PC-3 (cell line): ENCODE measurements at regions not wholly inside any gene's neighbourhood (a gene's known extent, or its start where the extent isn't known, plus 50 kb on each side); places are given as distances from the start of the nearest gene placed in this dataset.

Experiments
- ATAC-seq: fragments of 200-7000 bp; cut with Tn5 transposase; 2 replicates; pipeline ENCODE4 v1.9.1; 2020; ENCODE audit warnings: mild to moderate bottlenecking, moderate library complexity
- BruUV-seq: library from RNA; stranded (reverse); fragments of 400-500 nt; replicated peaks from 2 replicates; lab custom pipeline; 2021; lab: Mats Ljungman, UMichigan
- CTCF ChIA-PET: fragments of 300-600 bp; sonication (Branson Sonifier 250); formaldehyde crosslinking; loops from one replicate; lab custom pipeline; 2022; ENCODE audit warnings: antibody characterized with exemption; lab: Charles Lee
- POLR2A ChIA-PET: fragments of 300-600 bp; sonication (Branson Sonifier 250); formaldehyde crosslinking; loops from one replicate; lab custom pipeline; 2022; ENCODE audit warnings: antibody characterized with exemption; ENCODE audit not compliant: unreplicated experiment; lab: Charles Lee
- DNase-seq: peaks from one replicate; pipeline ENCODE4 v3.0.0-alpha.2; 2015
- H2AFZ ChIP-seq: fragments of 300-600 bp; sonication (generic); 2 replicates; pipeline ENCODE4 v1.6.0; 2016; ENCODE audit warnings: antibody characterized with exemption, low read length
- H3F3A ChIP-seq: fragments of 300-600 bp; sonication (generic); one replicate; pipeline ENCODE4 v1.6.0; 2017; ENCODE audit warnings: antibody characterized with exemption, low read length, control low read depth, mild to moderate bottlenecking; ENCODE audit not compliant: unreplicated experiment
- H3K27ac ChIP-seq: fragments of 300-600 bp; sonication (generic); 2 replicates; pipeline ENCODE4 v1.5.1; 2016; ENCODE audit warnings: mild to moderate bottlenecking, low read length
- H3K27me3 ChIP-seq: fragments of 300-600 bp; sonication (generic); 2 replicates; pipeline ENCODE4 v1.6.1; 2016; ENCODE audit warnings: low read length, mixed read lengths
- H3K36me3 ChIP-seq: fragments of 300-600 bp; sonication (generic); 2 replicates; pipeline ENCODE4 v1.6.1; 2016; ENCODE audit warnings: low read depth, mixed run types, low read length, mixed read lengths
- H3K4me1 ChIP-seq: fragments of 300-600 bp; sonication (generic); 2 replicates; pipeline ENCODE4 v1.5.1; 2016; ENCODE audit warnings: low read length; ENCODE audit not compliant: insufficient read depth
- H3K4me2 ChIP-seq: fragments of 300-600 bp; sonication (generic); 2 replicates; pipeline ENCODE4 v1.6.0; 2016; ENCODE audit warnings: low read length
- H3K4me3 ChIP-seq: fragments of 300-600 bp; sonication (generic); 2 replicates; pipeline ENCODE4 v1.5.1; 2016; ENCODE audit warnings: mild to moderate bottlenecking, low read length, mixed read lengths
- H3K79me2 ChIP-seq: fragments of 300-600 bp; sonication (generic); 2 replicates; pipeline ENCODE4 v1.6.1; 2017; ENCODE audit warnings: low read length, mixed read lengths
- H3K9ac ChIP-seq: fragments of 300-600 bp; sonication (generic); 2 replicates; pipeline ENCODE4 v1.6.0; 2016; ENCODE audit warnings: mild to moderate bottlenecking, low read length
- H3K9me2 ChIP-seq: fragments of 300-600 bp; sonication (generic); replicated peaks from 2 replicates; pipeline ENCODE4 v1.6.1; 2016; ENCODE audit warnings: mixed run types, low read length, mixed read lengths
- H3K9me3 ChIP-seq: fragments of 300-600 bp; sonication (generic); 2 replicates; pipeline ENCODE4 v1.6.1; 2016; ENCODE audit warnings: low read length, mixed read lengths
- H4K20me1 ChIP-seq: fragments of 300-600 bp; sonication (generic); 2 replicates; pipeline ENCODE4 v1.6.1; 2016; ENCODE audit warnings: low read length, mixed read lengths
- CTCF ChIP-seq: fragments of 300-600 bp; sonication (generic); conservative IDR thresholded peaks from 2 replicates; pipeline ENCODE4 v1.5.1; 2017; ENCODE audit warnings: antibody characterized with exemption, low read depth, mild to moderate bottlenecking, low read length
- EZH2 ChIP-seq: fragments of 300-600 bp; sonication (generic); IDR thresholded peaks from one replicate; pipeline ENCODE4 v1.6.1; 2017; ENCODE audit warnings: antibody characterized with exemption, mild to moderate bottlenecking, low read length; ENCODE audit not compliant: unreplicated experiment
- EZH2phosphoT487 ChIP-seq: fragments of 300-600 bp; sonication (generic); IDR thresholded peaks from 2 replicates; pipeline ENCODE4 v1.6.1; 2018; ENCODE audit warnings: mild to moderate bottlenecking, antibody characterized with exemption, low read length, borderline replicate concordance
- intact Hi-C: fragments of 100-400 bp; cut with micrococcal nuclease; formaldehyde crosslinking; loops from 2 replicates; pipeline ENCODE4 v1.9.0; 2023

DNA sequence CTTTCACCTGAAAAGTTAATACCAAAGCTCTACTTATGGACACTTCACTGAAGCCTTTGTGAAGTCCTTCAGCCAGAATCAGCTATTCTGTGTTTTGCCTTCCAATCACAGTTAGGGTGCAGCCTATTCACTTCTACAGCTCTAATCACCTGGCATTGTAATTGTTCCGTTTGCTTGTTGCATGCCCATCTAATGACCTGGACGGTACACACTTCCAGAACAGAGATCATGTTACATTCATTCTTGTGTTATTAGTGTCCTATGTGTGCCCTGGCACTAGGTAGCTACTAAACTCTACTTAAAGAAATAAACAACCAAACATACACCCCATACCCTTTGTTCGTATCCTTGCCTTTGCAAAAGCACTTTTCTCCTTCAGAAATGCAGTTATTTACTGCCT is 1162.9 kb upstream of the WWC1 start:
- Histone ChIP-seq H3K27ac (no peak overlapping the region), H3K4me2 (no peak overlapping the region), H3K9me3 (0 out of 2 replicates have a peak, but pooled peaks cover 3% of the 10 kb centered on the region), H3F3A (no peaks in the 10 kb centered on the region), H3K9me2 (no peaks in the 10 kb centered on the region), H3K4me3 (no peak overlapping the region), H3K27me3 (no peaks in the 10 kb centered on the region), H4K20me1 (no peaks in the 10 kb centered on the region), H3K79me2 (no peaks in the 10 kb centered on the region), H3K36me3 (no peaks in the 10 kb centered on the region), H3K9ac (no peak overlapping the region), H2AFZ (no peak overlapping the region), H3K4me1 (no peaks in the 10 kb centered on the region)
- CTCF ChIA-PET: no interaction called here
- POLR2A ChIA-PET: no interaction called here
- DNase-seq (no peak), ATAC-seq (no peak)
- no peak for TF ChIP-seq CTCF
- no peak for TF ChIP-seq EZH2phosphoT487
- TF ChIP-seq EZH2: no peak
- intact Hi-C loops: no loop called here
- BruUV-seq: no TSS peak

DNA sequence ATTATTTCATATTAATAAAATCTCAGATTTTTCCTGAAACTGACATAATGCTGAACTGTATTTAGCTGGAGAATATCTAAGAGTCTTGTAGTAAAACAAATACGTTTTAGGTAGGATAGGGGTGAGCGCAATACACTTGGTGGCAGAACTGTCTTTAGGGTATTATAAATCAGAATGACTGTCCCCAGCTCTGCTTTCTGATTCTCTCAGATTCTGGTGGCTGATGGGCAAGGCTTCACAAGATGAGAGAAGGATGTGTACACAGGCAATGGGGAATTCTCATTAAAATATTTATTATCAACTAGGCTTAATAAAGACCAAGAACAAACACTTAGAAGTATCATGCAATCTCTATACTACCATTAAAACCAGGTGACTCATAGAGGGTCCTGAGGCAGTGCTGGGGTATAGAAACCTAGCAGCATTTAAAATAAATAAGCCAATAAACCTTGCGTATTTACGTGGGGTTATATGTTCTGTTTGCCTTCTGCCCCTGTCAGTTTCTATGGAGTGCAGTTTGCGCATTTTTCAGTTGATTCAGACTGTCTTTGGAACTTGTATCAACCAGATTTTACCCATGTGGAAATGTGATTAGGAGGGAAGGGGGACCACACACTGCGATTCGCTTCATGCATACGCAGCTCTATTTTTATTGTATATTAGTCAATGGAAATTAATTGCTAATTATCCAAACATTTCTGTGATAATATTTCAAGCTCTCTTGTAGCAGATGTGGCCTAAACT is 1150.7 kb upstream of the WWC1 start:
- H3K4me2 ChIP-seq: no peak overlapping the region
- ATAC-seq: no peak
- no peaks in the 10 kb centered on the region for H4K20me1 ChIP-seq
- no TSS peak for BruUV-seq
- ChIA-PET POLR2A (no interaction called here), CTCF (no interaction called here)
- H3K79me2 ChIP-seq: no peaks in the 10 kb centered on the region
- no peak overlapping the region for H3K4me3 ChIP-seq
- no peaks in the 10 kb centered on the region for H3K9me3 ChIP-seq
- no peaks in the 10 kb centered on the region for H3K36me3 ChIP-seq
- DNase-seq: no peak
- H3K9me2 ChIP-seq: no peaks in the 10 kb centered on the region
- H3F3A ChIP-seq: no peaks in the 10 kb centered on the region
- no peaks in the 10 kb centered on the region; the same call in 1 of the 2 replicates for H3K27me3 ChIP-seq
- intact Hi-C loops: no loop called here
- no peak overlapping the region for H3K27ac ChIP-seq
- no peak overlapping the region for H2AFZ ChIP-seq
- no peak for TF ChIP-seq EZH2phosphoT487
- no peak for TF ChIP-seq CTCF
- no peak for TF ChIP-seq EZH2
- no peaks in the 10 kb centered on the region for H3K4me1 ChIP-seq
- H3K9ac ChIP-seq: no peak overlapping the region

DNA sequence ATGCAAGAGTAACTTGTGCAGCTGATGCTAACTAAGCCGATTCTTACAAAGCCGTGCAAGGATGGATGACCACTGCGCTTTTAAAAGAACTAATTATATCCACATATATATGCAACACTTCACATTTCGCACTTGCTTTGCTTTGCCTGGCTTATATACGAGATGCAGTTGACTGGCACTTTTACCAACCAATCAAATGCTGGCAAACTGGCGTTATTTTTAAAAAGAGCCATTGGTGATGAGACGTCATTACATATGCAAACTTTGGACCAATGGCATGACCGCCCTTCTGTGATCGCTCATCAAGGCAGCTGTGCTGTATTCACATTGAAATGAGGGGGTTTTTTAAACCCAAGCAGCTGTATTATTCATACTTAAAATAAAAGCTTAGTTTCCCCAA is 1147.7 kb upstream of the WWC1 start:
- no TSS peak for BruUV-seq
- no peak for ATAC-seq
- POLR2A ChIA-PET: no interaction called here

More for the DNA sequence above, 1147.7 kb upstream of the WWC1 start:
- intact Hi-C loops: no loop called here
- H3K9ac ChIP-seq: no peak overlapping the region
- H3F3A ChIP-seq: no peaks in the 10 kb centered on the region
- CTCF ChIA-PET: no interaction called here
- no peaks in the 10 kb centered on the region; the same call in 1 of the 2 replicates for H3K27me3 ChIP-seq
- H3K9me2 ChIP-seq: no peaks in the 10 kb centered on the region
- no peak for DNase-seq
- no peaks in the 10 kb centered on the region for H3K9me3 ChIP-seq
- no peaks in the 10 kb centered on the region for H4K20me1 ChIP-seq
- no peak overlapping the region for H3K4me3 ChIP-seq
- H3K4me2 ChIP-seq: no peak overlapping the region
- H3K36me3 ChIP-seq: no peaks in the 10 kb centered on the region
- no peak overlapping the region for H2AFZ ChIP-seq
- no peak overlapping the region for H3K27ac ChIP-seq
- TF ChIP-seq EZH2 (no peak), CTCF (no peak), EZH2phosphoT487 (no peak)
- no peaks in the 10 kb centered on the region for H3K4me1 ChIP-seq
- no peaks in the 10 kb centered on the region for H3K79me2 ChIP-seq
